ENCODE measurements at regions not wholly inside any gene's neighbourhood (a gene's known extent, or its start where the extent isn't known, plus 50 kb on each side); places are given as distances from the start of the nearest gene placed in this dataset.

DNA sequence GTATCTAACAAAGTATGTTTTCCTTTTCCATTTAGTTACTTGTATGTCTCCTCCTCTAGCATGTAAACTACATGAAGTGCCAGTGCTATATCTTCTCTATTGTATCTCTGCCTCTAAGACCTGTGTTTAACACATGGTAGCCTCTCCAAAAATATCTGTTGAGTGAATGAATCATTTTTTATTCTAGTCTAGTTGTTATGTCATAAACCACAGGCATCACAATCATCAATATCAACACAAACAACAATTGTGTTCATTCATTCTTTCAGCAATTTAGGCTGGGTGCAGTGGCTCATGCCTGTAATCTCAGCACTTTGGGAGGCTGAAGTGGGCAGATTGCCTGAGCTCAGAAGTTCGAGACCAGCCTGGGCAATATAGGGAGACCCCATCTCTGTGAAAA is 111.6 kb upstream of the EYA4 start:
- TF ChIP-seq CTCF (IDR thresholded peaks at IDR 0.05) = no peak
- no peak for TF ChIP-seq POLR2A (IDR thresholded peaks at IDR 0.05)
